GM12891 (cell line): ENCODE measurements at regions not wholly inside any gene's neighbourhood (a gene's known extent, or its start where the extent isn't known, plus 50 kb on each side); places are given as distances from the start of the nearest gene placed in this dataset.

ENCODE experiments used
- PAX5 ChIP-seq: IDR thresholded peaks from 2 replicates; pipeline ENCODE4 v1.6.1; 2011; ENCODE audit warnings: low read length, moderate library complexity, mild to moderate bottlenecking; ENCODE audit not compliant: insufficient read depth, severe bottlenecking
- POLR2A ChIP-seq: IDR thresholded peaks from 2 replicates; pipeline ENCODE4 v1.6.1; 2011; ENCODE audit warnings: low read depth, low read length, control low read depth
- POLR2AphosphoS5 ChIP-seq: IDR thresholded peaks from 2 replicates; pipeline ENCODE4 v1.6.1; 2011; ENCODE audit warnings: low read depth, low read length, control low read depth
- TAF1 ChIP-seq: IDR thresholded peaks from 2 replicates; pipeline ENCODE4 v1.6.1; 2011; ENCODE audit warnings: low read depth, low read length, control low read depth

DNA sequence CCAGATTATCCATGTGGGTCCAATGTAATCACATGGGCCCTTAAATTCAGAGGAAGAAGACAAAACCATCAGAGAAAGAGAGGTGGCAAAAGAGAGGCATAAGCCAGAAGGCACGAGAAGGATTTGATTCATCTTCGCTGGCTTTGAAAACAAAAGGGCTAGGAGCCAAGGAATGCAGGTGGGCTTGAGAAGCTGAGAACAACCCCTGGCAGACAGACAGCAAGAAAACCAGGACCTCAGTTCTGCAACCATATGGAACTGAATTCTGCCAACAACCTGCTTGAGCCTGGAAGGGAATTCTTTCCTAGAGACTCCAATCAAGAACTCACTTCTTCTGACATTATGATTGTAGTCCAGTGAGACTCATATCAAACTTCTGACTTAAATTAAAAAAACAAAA is 1531.8 kb downstream of the PCDH7 start:
- TF ChIP-seq TAF1 = no peak
- TF ChIP-seq PAX5 = no peak
- no peak for TF ChIP-seq POLR2A
- TF ChIP-seq POLR2AphosphoS5 = no peak
